IMR-90 (cell line): ENCODE measurements at regions not wholly inside any gene's neighbourhood (a gene's known extent, or its start where the extent isn't known, plus 50 kb on each side); places are given as distances from the start of the nearest gene placed in this dataset.

ENCODE experiments used
- ATAC-seq: fragments of 200-7000 bp; cut with Tn5 transposase; 2 replicates; pipeline ENCODE4 v1.9.1; 2020; ENCODE audit warnings: low read depth, mild to moderate bottlenecking, moderate library complexity
- BruUV-seq: library from RNA; stranded (reverse); fragments of 400-500 nt; replicated peaks from 2 replicates; lab custom pipeline; 2021; lab: Mats Ljungman, UMichigan
- CTCF ChIA-PET: fragments of 300-600 bp; formaldehyde crosslinking; extraction: SDS; loops from one replicate; lab custom pipeline; 2021; ENCODE audit warnings: antibody characterized with exemption; lab: Yijun Ruan, JAX
- POLR2A ChIA-PET: fragments of 300-600 bp; sonication (Branson Sonifier 250); formaldehyde crosslinking; loops from one replicate; lab custom pipeline; 2022; ENCODE audit warnings: antibody characterized with exemption; ENCODE audit not compliant: unreplicated experiment; lab: Charles Lee
- DNase-seq: peaks from one replicate; pipeline ENCODE4 v3.0.0; 2013
- H2AFZ ChIP-seq: replicated peaks from 2 replicates; pipeline ENCODE3; 2013; ENCODE audit warnings: low read length, mild to moderate bottlenecking; ENCODE audit not compliant: poor library complexity
- H2AK5ac ChIP-seq: 2 replicates; pipeline ENCODE4 v1.6.1; 2013; ENCODE audit warnings: low read depth, low read length, inconsistent platforms
- H2AK9ac ChIP-seq: replicated peaks from 2 replicates; pipeline ENCODE3; 2013; ENCODE audit warnings: mild to moderate bottlenecking, low read depth, low read length, moderate library complexity; ENCODE audit not compliant: poor library complexity
- H2BK120ac ChIP-seq: 2 replicates; pipeline ENCODE4 v1.6.1; 2013; ENCODE audit warnings: low read depth, low read length, inconsistent platforms
- H2BK15ac ChIP-seq: 3 replicates; pipeline ENCODE4 v1.6.1; 2013; ENCODE audit warnings: low read depth, low read length, inconsistent platforms
- H2BK20ac ChIP-seq: 2 replicates; pipeline ENCODE4 v1.6.1; 2013; ENCODE audit warnings: low read depth, mild to moderate bottlenecking, inconsistent platforms, low read length, moderate library complexity
- H2BK5ac ChIP-seq: 2 replicates; pipeline ENCODE4 v1.6.1; 2013; ENCODE audit warnings: mild to moderate bottlenecking, low read depth, low read length, inconsistent platforms; ENCODE audit not compliant: poor library complexity, severe bottlenecking
- H3K14ac ChIP-seq: replicated peaks from 2 replicates; pipeline ENCODE4 v1.6.1; 2013; ENCODE audit warnings: low read depth, low read length, inconsistent platforms
- H3K18ac ChIP-seq: 2 replicates; pipeline ENCODE4 v1.6.1; 2013; ENCODE audit warnings: low read depth, low read length, control low read depth
- H3K23ac ChIP-seq: 2 replicates; pipeline ENCODE4 v1.6.1; 2013; ENCODE audit warnings: low read depth, low read length, inconsistent platforms
- H3K27ac ChIP-seq: 2 replicates; pipeline ENCODE4 v1.5.1; 2013; ENCODE audit warnings: mild to moderate bottlenecking, control low read depth, low read length; ENCODE audit not compliant: insufficient read depth
- H3K27me3 ChIP-seq: 2 replicates; pipeline ENCODE4 v1.6.1; 2013; ENCODE audit warnings: low read length; ENCODE audit not compliant: control insufficient read depth, insufficient read depth
- H3K36me3 ChIP-seq: 2 replicates; pipeline ENCODE4 v1.6.1; 2013; ENCODE audit warnings: low read length, mixed read lengths; ENCODE audit not compliant: control insufficient read depth, insufficient read depth
- H3K4ac ChIP-seq: 2 replicates; pipeline ENCODE4 v1.6.1; 2013; ENCODE audit warnings: low read depth, low read length, inconsistent platforms
- H3K4me1 ChIP-seq: 2 replicates; pipeline ENCODE4 v1.6.1; 2013; ENCODE audit warnings: low read length, mixed read lengths; ENCODE audit not compliant: control insufficient read depth, insufficient read depth
- H3K4me2 ChIP-seq: 2 replicates; pipeline ENCODE4 v1.6.1; 2013; ENCODE audit warnings: low read depth, mild to moderate bottlenecking, control low read depth, low read length, moderate library complexity
- H3K4me3 ChIP-seq: 2 replicates; pipeline ENCODE4 v1.5.1; 2013; ENCODE audit warnings: low read depth, mild to moderate bottlenecking, control low read depth, low read length, moderate library complexity; ENCODE audit not compliant: insufficient read depth
- H3K56ac ChIP-seq: 2 replicates; pipeline ENCODE4 v1.6.1; 2013; ENCODE audit warnings: low read length, inconsistent platforms; ENCODE audit not compliant: insufficient read depth; ENCODE audit errors: extremely low read depth
- H3K79me1 ChIP-seq, 2 experiments: 2 replicates each; pipeline ENCODE4 v1.6.1; 2013; ENCODE audit warnings: low read length in 2 of 2, inconsistent platforms in 1 of 2, low read depth in 1 of 2
- H3K9ac ChIP-seq: 2 replicates; pipeline ENCODE4 v1.6.1; 2013; ENCODE audit warnings: low read depth, low read length, control low read depth
- H3K9me1 ChIP-seq: 2 replicates; pipeline ENCODE4 v1.6.1; 2013; ENCODE audit warnings: low read length, inconsistent platforms; ENCODE audit not compliant: insufficient read depth
- H3K9me3 ChIP-seq: 2 replicates; pipeline ENCODE4 v1.6.1; 2013; ENCODE audit warnings: low read length; ENCODE audit not compliant: control insufficient read depth, insufficient read depth
- H4K20me1 ChIP-seq: 2 replicates; pipeline ENCODE4 v1.6.1; 2013; ENCODE audit warnings: low read length, inconsistent platforms; ENCODE audit not compliant: insufficient read depth
- H4K5ac ChIP-seq: 2 replicates; pipeline ENCODE4 v1.6.1; 2013; ENCODE audit warnings: mild to moderate bottlenecking, low read depth, low read length, control low read depth
- H4K8ac ChIP-seq, 2 experiments: 2 replicates each; pipeline ENCODE4 v1.6.1; 2013; ENCODE audit warnings: low read depth in 2 of 2, low read length in 2 of 2, control low read depth in 1 of 2, inconsistent platforms in 1 of 2
- H4K91ac ChIP-seq: 2 replicates; pipeline ENCODE4 v1.6.1; 2013; ENCODE audit warnings: low read depth, low read length, inconsistent platforms; ENCODE audit not compliant: insufficient read depth
- CEBPB ChIP-seq: IDR thresholded peaks from 2 replicates; pipeline ENCODE4 v1.6.1; 2012; ENCODE audit warnings: low read depth, low read length, improper control_type of control experiment
- CHD1 ChIP-seq: IDR thresholded peaks from 2 replicates; pipeline ENCODE4 v1.6.1; 2012; ENCODE audit warnings: low read depth, low read length, improper control_type of control experiment
- MAFK ChIP-seq: IDR thresholded peaks from 2 replicates; pipeline ENCODE4 v1.6.1; 2012; ENCODE audit warnings: low read depth, low read length, improper control_type of control experiment
- MXI1 ChIP-seq: IDR thresholded peaks from 2 replicates; pipeline ENCODE4 v1.6.1; 2012; ENCODE audit warnings: low read depth, mild to moderate bottlenecking, low read length, moderate library complexity, borderline replicate concordance
- NFE2L2 ChIP-seq: fragments of 150-350 bp; IDR thresholded peaks from 2 replicates; pipeline ENCODE4 v1.6.1; 2016; ENCODE audit warnings: low read depth, mild to moderate bottlenecking, low read length
- POLR2A ChIP-seq: IDR thresholded peaks from 2 replicates; pipeline ENCODE4 v1.6.1; 2012; ENCODE audit warnings: mild to moderate bottlenecking, low read depth, low read length
- RCOR1 ChIP-seq: IDR thresholded peaks from 2 replicates; pipeline ENCODE4 v1.6.1; 2012; ENCODE audit warnings: mild to moderate bottlenecking, low read length, improper control_type of control experiment; ENCODE audit not compliant: insufficient replicate concordance
- RFX5 ChIP-seq: IDR thresholded peaks from 2 replicates; pipeline ENCODE4 v1.8.0; 2012; ENCODE audit warnings: low read depth, mild to moderate bottlenecking, low read length, moderate library complexity
- WGBS, 2 experiments: methylation state at CpG; one replicate each; pipeline versions ENCODE4 v1.1.5 to v1.1.7; 2013; ENCODE audit warnings: missing lambda C conversion rate in 2 of 2; ENCODE audit not compliant: insufficient read length in 1 of 2; ENCODE audit errors: extremely low coverage in 2 of 2; 5-methylcytosine and 5-hydroxymethylcytosine counted together
- dilution Hi-C: fragments of 300-500 bp; cut with HindIII; formaldehyde crosslinking; loops from one replicate; pipeline ENCODE4 v1.14.3; 2018; ENCODE audit warnings: low sequenced_read_pairs; ENCODE audit not compliant: unreplicated experiment
- in situ Hi-C: fragments of 300-500 bp; cut with MboI; formaldehyde crosslinking; loops from 3 replicates; pipeline ENCODE4 v1.14.3; 2019; ENCODE audit warnings: low sequenced_read_pairs, inconsistent platforms, mixed read lengths
- intact Hi-C: fragments of 100-400 bp; cut with micrococcal nuclease; formaldehyde crosslinking; loops from 2 replicates; pipeline ENCODE4 v1.10.0; 2022
- TF ChIP-seq, protein P1 (sequence below): conservative IDR thresholded peaks from 2 replicates; pipeline ENCODE4 v1.5.1; 2012; ENCODE audit warnings: mild to moderate bottlenecking, low read depth, low read length, improper control_type of control experiment
- TF ChIP-seq, protein P2 (sequence below): fragments of 150-350 bp; IDR thresholded peaks from 2 replicates; pipeline ENCODE4 v1.6.1; 2017; ENCODE audit warnings: mild to moderate bottlenecking, antibody characterized with exemption, low read length, low read depth

DNA sequence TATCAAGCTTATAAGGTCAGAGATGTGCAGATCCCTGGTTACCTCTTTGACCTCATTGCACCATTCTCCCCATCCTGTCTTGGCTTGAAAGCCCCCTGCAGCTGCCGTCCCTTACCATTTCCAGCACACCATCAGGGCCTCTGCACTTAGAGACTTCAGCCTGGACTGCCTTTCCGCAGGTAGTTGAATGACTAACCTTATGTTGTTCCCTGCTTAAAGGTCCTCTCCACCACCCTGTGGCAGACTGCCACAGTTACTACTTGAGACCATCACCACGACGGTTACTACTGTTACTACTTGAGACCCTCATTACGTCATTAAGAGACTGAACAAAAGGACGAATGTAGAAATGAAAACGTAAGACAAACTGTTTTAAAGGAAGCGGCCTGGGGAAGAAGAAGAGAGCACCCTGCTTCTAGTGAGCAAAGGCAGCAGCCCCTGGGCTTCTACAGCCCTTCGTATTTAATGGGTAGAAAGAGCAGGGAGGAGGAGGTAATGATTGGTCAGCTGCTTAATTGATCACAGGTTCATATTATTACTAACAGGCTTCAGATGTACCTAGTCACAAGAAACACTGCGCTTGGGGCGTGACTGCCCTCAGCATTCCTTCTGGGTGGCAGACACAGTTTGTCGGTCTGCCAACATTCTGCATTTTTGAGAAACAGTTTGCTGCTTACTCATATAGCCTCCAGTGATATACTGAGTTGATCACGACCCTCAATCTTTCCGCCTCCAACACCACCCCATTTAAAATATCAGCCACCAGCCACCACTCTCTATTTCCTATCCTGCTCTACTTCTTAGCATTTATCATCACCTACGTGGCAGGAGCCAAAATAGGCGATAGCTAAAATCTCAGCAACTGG, 74.1 kb upstream of the PARD3 start:
- Histone ChIP-seq H3K14ac (no peak overlapping the region), H4K8ac (no peak overlapping the region), H2AFZ (no peak overlapping the region), H2AK9ac (peak overlapping the region; percentile 9), H3K9me1 (no peaks in the 10 kb centered on the region), H4K91ac (no peak overlapping the region), H3K18ac (no peak overlapping the region), H3K79me1 (no peaks in the 10 kb centered on the region), H3K9me3 (no peaks in the 10 kb centered on the region), H3K23ac (no peak overlapping the region), H4K5ac (no peak overlapping the region), H3K4ac (no peak overlapping the region), H3K56ac (no peak overlapping the region), H3K4me2 (no peak overlapping the region), H3K4me1 (no peaks in the 10 kb centered on the region), H3K27me3 (peaks cover 8% of the 10 kb centered on the region), H2AK5ac (no peak overlapping the region), H3K27ac (no peak overlapping the region), H4K20me1 (no peaks in the 10 kb centered on the region), H2BK5ac (no peak overlapping the region), H3K4me3 (no peak overlapping the region), H2BK120ac (no peak overlapping the region), H2BK15ac (no peak overlapping the region), H2BK20ac (no peak overlapping the region), H3K9ac (no peak overlapping the region), H3K36me3 (no peaks in the 10 kb centered on the region)
- dilution Hi-C loops (no loop called here), in situ Hi-C loops (no loop called here), intact Hi-C loops (no loop called here)
- ATAC-seq = no peak
- ChIA-PET POLR2A (no interaction called here), CTCF (no interaction called here)
- no TSS peak for BruUV-seq
- no peak for DNase-seq
- TF ChIP-seq NFE2L2 = no peak
- TF ChIP-seq RFX5 = no peak
- TF ChIP-seq RCOR1 = no peak
- TF ChIP-seq CHD1 = no peak
- TF ChIP-seq, protein P1, sequence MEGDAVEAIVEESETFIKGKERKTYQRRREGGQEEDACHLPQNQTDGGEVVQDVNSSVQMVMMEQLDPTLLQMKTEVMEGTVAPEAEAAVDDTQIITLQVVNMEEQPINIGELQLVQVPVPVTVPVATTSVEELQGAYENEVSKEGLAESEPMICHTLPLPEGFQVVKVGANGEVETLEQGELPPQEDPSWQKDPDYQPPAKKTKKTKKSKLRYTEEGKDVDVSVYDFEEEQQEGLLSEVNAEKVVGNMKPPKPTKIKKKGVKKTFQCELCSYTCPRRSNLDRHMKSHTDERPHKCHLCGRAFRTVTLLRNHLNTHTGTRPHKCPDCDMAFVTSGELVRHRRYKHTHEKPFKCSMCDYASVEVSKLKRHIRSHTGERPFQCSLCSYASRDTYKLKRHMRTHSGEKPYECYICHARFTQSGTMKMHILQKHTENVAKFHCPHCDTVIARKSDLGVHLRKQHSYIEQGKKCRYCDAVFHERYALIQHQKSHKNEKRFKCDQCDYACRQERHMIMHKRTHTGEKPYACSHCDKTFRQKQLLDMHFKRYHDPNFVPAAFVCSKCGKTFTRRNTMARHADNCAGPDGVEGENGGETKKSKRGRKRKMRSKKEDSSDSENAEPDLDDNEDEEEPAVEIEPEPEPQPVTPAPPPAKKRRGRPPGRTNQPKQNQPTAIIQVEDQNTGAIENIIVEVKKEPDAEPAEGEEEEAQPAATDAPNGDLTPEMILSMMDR = no peak
- TF ChIP-seq CEBPB = no peak
- TF ChIP-seq, protein P2, sequence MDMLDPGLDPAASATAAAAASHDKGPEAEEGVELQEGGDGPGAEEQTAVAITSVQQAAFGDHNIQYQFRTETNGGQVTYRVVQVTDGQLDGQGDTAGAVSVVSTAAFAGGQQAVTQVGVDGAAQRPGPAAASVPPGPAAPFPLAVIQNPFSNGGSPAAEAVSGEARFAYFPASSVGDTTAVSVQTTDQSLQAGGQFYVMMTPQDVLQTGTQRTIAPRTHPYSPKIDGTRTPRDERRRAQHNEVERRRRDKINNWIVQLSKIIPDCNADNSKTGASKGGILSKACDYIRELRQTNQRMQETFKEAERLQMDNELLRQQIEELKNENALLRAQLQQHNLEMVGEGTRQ = no peak
- TF ChIP-seq MAFK = no peak
- TF ChIP-seq MXI1 = no peak
- no peak for TF ChIP-seq POLR2A
- WGBS, 2 experiments = 90% methylated on average over 11 of the region's 16 CpGs; no CpG with 5 or more reads in 1 of the 2 experiments
